Activated B cell treated with CpG ODN at 0.5 μM for 24 hours (primary cell): ENCODE measurements at regions not wholly inside any gene's neighbourhood (a gene's known extent, or its start where the extent isn't known, plus 50 kb on each side); places are given as distances from the start of the nearest gene placed in this dataset.

Experiments
- ATAC-seq: fragments of 200-7000 bp; cut with Tn5 transposase; one replicate; pipeline ENCODE4 v1.10.0; 2021; ENCODE audit warnings: low read depth, mild to moderate bottlenecking, moderate library complexity
- CTCF ChIA-PET: fragments of 350-600 bp; sonication (Branson Sonifier 250); formaldehyde crosslinking; loops from one replicate; lab custom pipeline; 2021; ENCODE audit warnings: antibody characterized with exemption; lab: Charles Lee
- POLR2A ChIA-PET: fragments of 350-600 bp; sonication (Branson Sonifier 250); formaldehyde crosslinking; loops from one replicate; lab custom pipeline; 2021; ENCODE audit warnings: antibody characterized with exemption; lab: Charles Lee
- DNase-seq: peaks from one replicate; pipeline ENCODE4 v3.0.0; 2022
- H3K27ac Mint-ChIP-seq: one replicate; pipeline ENCODE4 v1.8.0; 2020; ENCODE audit warnings: mixed read lengths
- H3K27me3 Mint-ChIP-seq: one replicate; pipeline ENCODE4 v1.8.0; 2021; ENCODE audit warnings: mixed read lengths
- H3K36me3 Mint-ChIP-seq: one replicate; pipeline ENCODE4 v1.8.0; 2021; ENCODE audit warnings: low read depth, mixed read lengths
- H3K4me1 Mint-ChIP-seq: one replicate; pipeline ENCODE4 v1.8.0; 2021; ENCODE audit warnings: mixed read lengths
- H3K4me3 Mint-ChIP-seq: one replicate; pipeline ENCODE4 v1.8.0; 2020; ENCODE audit warnings: mild to moderate bottlenecking, mixed read lengths
- H3K9me3 Mint-ChIP-seq: one replicate; pipeline ENCODE4 v1.8.0; 2020; ENCODE audit warnings: mixed read lengths
- CTCF ChIP-seq: fragments of 200-600 bp; IDR thresholded peaks from one replicate; pipeline ENCODE4 v1.8.0; 2022; ENCODE audit warnings: antibody characterized with exemption, mild to moderate bottlenecking
- intact Hi-C: fragments of 100-400 bp; cut with micrococcal nuclease; formaldehyde crosslinking; loops from one replicate; pipeline ENCODE4 v1.15.1; 2024

- Mint-ChIP-seq H3K36me3 (no peaks in the 10 kb centered on the region), H3K27ac (no peak overlapping the region), H3K9me3 (no peaks in the 10 kb centered on the region), H3K4me3 (no peak overlapping the region), H3K4me1 (no peaks in the 10 kb centered on the region), H3K27me3 (no peaks in the 10 kb centered on the region)
- intact Hi-C loops: no loop called here
- ChIA-PET CTCF (no interaction called here), POLR2A (no interaction called here)
- ATAC-seq (no peak), DNase-seq (no peak)
- no peak for TF ChIP-seq CTCF
Measured at GRCh38 chr16:48978501-48978900, 303.1 kb downstream of the CBLN1 start.

GRCh38 chr16:48972236-48972635 lies 309.4 kb downstream of the CBLN1 start:
- ChIA-PET CTCF (no interaction called here), POLR2A (no interaction called here)
- no peak overlapping the region for H3K27ac Mint-ChIP-seq
- H3K27me3 Mint-ChIP-seq: no peaks in the 10 kb centered on the region
- H3K9me3 Mint-ChIP-seq: no peaks in the 10 kb centered on the region
- H3K4me3 Mint-ChIP-seq: no peak overlapping the region
- intact Hi-C loops: no loop called here
- no peak for TF ChIP-seq CTCF
- no peaks in the 10 kb centered on the region for H3K36me3 Mint-ChIP-seq
- H3K4me1 Mint-ChIP-seq: no peaks in the 10 kb centered on the region
- ATAC-seq: no peak
- no peak for DNase-seq

- DNase-seq (no peak), ATAC-seq (no peak)
- intact Hi-C loops: no loop called here
- CTCF ChIA-PET: interaction anchor here (0.6 kb wide), 1 partner anchor 209 kb away, joined by 3 read pairs; no protein-coding TSS in a partner anchor
- no peaks in the 10 kb centered on the region for H3K9me3 Mint-ChIP-seq
- TF ChIP-seq CTCF: no peak
- no peaks in the 10 kb centered on the region for H3K27me3 Mint-ChIP-seq
- POLR2A ChIA-PET: no interaction called here
- H3K27ac Mint-ChIP-seq: no peak overlapping the region
- no peaks in the 10 kb centered on the region for H3K36me3 Mint-ChIP-seq
- H3K4me3 Mint-ChIP-seq: no peak overlapping the region
- no peaks in the 10 kb centered on the region for H3K4me1 Mint-ChIP-seq
Measured at GRCh38 chr16:48971571-48972077, 310.0 kb downstream of the CBLN1 start.

GRCh38 chr16:48970216-48970615 lies 311.4 kb downstream of the CBLN1 start:
- no peak overlapping the region for H3K4me3 Mint-ChIP-seq
- ChIA-PET POLR2A (no interaction called here), CTCF (no interaction called here)
- no peaks in the 10 kb centered on the region for H3K36me3 Mint-ChIP-seq
- intact Hi-C loops: no loop called here
- H3K27me3 Mint-ChIP-seq: no peaks in the 10 kb centered on the region
- DNase-seq: no peak
- no peaks in the 10 kb centered on the region for H3K4me1 Mint-ChIP-seq
- no peak overlapping the region for H3K27ac Mint-ChIP-seq
- TF ChIP-seq CTCF: no peak
- no peak for ATAC-seq
- H3K9me3 Mint-ChIP-seq: no peaks in the 10 kb centered on the region

GRCh38 chr16:48969611-48970010 lies 312.0 kb downstream of the CBLN1 start:
- Mint-ChIP-seq H3K9me3 (no peaks in the 10 kb centered on the region), H3K27ac (no peak overlapping the region), H3K4me3 (no peak overlapping the region), H3K4me1 (no peaks in the 10 kb centered on the region), H3K36me3 (no peaks in the 10 kb centered on the region), H3K27me3 (no peaks in the 10 kb centered on the region)
- DNase-seq (no peak), ATAC-seq (no peak)
- ChIA-PET POLR2A (no interaction called here), CTCF (no interaction called here)
- no peak for TF ChIP-seq CTCF
- intact Hi-C loops: no loop called here
